AG04449 (cell line): ENCODE measurements at regions not wholly inside any gene's neighbourhood (a gene's known extent, or its start where the extent isn't known, plus 50 kb on each side); places are given as distances from the start of the nearest gene placed in this dataset.
"Not testable (repeated sequence)": the region's sequence is repeated elsewhere in the genome, so short reads cannot be mapped to it uniquely, and the experiment has no call there.

Experiments used
- CTCF ChIA-PET: fragments of 350-600 bp; formaldehyde crosslinking; extraction: SDS; loops from one replicate; lab custom pipeline; 2021; ENCODE audit warnings: antibody characterized with exemption; lab: Yijun Ruan, JAX
- POLR2A ChIA-PET: fragments of 400-600, 350-600 bp; formaldehyde crosslinking; extraction: SDS; loops from one replicate; lab custom pipeline; 2020; ENCODE audit warnings: antibody characterized with exemption, inconsistent platforms; lab: Yijun Ruan, JAX
- DNase-seq: peaks from one replicate; pipeline ENCODE4 v3.0.0-alpha.2; 2010; ENCODE audit warnings: low read depth, low spot score
- H3K4me3 ChIP-seq: 2 replicates; pipeline ENCODE4 v1.5.1; 2011; ENCODE audit warnings: low read depth, mild to moderate bottlenecking, control low read depth, low read length

DNA sequence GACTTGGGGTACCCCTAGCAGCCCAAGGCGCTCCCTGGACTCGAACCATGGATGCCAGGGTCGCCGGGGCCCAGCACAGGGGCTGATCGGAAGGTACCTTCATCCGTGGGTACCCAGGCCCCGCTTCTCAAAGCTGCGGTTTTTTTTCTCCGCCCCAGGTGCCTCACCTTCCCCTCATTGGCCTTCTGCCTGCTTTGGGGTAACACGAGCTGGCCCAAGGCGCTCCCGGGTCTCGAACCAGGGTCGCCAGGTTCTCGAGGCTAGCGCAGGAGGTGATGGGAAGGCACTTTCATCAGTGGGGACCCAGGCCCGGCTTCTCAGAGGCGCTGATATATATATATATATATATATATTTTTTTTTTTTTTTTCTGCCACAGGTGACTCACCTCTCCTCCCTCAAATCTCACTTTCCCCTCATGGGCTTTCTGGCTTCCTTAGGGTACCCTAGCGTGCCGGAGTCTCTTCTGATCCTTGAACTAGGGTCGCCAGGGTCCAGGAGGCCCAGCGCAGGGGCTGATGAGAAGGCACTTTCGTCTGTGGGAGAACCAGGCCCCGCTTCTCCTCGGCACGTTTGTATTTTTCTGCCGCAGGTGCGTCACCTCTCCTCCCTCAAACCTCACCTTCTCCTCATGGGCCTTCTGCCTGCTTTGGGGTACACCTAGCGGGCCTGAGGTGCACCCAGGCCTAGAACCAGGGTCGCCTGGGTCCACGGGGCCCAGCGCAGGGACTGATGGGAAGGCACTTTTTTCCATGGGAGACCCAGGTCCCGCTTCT, 1480.0 kb upstream of the TPTE start:
- POLR2A ChIA-PET, H3K4me3 ChIP-seq, DNase-seq, CTCF ChIA-PET: not testable (repeated sequence)

DNA sequence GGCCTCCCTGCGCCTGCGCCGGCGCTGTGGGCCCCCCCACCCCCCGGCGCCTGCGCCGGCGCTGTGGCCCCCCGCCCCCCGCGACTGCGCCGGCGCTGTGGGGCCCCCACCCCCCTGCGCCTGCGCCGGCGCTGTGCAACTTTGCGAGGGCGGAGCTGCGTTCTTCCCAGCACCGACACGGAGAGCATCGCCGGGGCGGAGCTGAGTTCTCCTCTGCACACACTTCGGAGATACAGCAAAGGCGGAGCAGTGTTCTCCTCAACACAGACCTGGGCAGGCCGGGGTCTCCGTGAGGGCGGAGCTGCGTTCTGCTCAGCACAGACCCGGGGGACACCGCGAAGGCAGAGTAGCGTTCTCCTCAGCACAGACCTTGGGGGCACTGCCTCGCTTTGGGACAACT, 1478.3 kb upstream of the TPTE start:
- CTCF ChIA-PET, H3K4me3 ChIP-seq, DNase-seq, POLR2A ChIA-PET: not testable (repeated sequence)

DNA sequence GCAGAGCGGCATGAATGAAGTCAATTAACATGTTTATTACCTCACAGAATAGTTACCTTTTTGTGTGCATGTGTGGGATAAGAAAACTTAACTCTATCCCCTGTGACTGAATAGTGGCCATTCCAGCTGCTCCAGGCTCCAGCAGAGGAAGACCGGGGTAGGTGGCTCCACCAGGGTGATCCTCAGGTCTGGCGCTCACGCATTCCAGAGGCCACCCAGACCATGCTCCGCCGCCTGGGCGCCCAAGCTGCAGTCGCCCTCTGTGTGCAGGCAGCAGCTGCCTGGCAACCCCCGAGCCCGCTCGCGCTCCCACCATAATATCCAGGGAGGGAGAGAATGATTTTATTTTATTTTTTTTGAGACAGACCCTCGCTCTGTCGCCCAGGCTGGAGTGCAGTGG, 1474.5 kb upstream of the TPTE start:
- H3K4me3 ChIP-seq, CTCF ChIA-PET, POLR2A ChIA-PET, DNase-seq: not testable (repeated sequence)

DNA sequence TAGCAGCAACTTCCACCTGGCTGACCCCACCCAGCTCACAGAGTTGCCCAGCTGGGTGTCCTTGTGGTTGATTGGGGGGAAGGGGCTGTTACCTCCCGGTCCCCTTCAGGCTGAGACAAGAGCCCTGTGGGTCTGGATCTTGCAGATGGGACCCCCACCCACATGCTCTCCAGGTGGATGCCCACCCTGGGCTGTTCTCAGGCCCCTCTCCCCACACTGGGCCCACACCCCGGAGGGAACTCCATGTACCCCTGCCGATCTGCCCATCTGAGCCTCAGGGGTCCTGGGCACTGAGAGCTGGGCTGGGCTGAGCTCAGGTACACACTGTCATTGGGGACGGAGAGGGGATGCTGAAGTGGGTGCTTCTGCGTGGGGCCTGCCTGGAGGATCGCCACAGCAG, 1453.9 kb upstream of the TPTE start:
- POLR2A ChIA-PET, DNase-seq, CTCF ChIA-PET, H3K4me3 ChIP-seq: not testable (repeated sequence)

DNA sequence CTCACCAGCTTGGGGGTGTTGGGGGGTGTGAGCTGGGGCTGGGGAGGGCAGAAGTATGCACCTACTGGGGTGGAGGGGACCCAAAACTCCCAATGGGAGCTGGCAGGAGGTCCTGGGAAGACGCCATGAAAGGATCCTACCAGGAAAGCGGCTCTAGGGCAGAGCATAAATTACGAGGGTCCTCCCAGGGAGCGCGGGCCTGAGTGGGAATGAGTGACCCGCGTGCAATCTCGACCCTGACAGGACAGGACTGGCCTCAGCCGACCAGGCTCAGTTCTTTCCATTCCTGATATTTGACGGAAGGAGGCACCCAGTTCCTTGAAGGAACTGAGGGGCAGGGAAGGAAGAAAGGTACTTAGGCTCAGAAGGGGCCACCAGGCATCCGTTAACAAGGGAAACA, 1452.8 kb upstream of the TPTE start:
- CTCF ChIA-PET, H3K4me3 ChIP-seq, POLR2A ChIA-PET, DNase-seq: not testable (repeated sequence)

DNA sequence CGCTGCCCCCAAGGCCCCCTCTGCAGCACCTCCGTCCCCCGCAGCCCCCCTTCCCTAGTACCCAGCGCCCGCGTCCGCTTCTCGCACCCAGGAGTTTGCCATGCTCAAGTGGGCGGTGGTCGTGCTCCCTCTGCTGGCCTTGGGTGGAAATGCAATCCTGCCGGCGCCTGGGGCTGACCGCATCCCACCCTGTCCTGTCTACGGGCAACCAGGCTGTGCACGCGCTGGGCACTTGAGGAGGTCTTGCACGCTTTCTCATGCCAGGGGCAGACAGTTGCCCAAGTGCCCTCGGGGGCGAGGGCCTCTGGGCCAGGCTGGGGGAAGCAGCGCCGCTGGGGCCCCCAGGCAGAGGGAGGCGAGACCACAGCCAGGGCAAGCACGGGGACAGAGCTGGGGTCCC, 1450.7 kb upstream of the TPTE start:
- POLR2A ChIA-PET, CTCF ChIA-PET, DNase-seq, H3K4me3 ChIP-seq: not testable (repeated sequence)

DNA sequence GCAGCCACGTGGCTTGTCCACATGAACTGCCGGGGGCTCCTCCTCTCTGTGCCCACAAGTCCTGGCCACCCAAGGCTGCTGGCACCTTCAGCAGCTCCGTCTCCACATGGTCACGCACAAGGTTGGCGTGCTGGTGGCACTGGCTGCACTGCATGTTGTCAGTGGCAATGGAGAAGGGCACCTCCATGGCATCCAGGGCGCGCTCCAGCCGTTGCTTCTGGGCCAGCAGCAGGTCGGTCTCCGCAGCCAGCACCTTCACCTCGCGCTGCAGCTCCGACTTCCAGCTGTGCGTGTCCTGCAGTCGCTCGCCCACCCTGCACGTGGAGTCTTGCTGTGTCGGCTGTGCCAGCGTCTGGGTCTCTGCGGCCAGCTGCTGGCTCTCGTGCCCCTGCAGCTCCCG, 1448.4 kb upstream of the TPTE start:
- DNase-seq, CTCF ChIA-PET, POLR2A ChIA-PET, H3K4me3 ChIP-seq: not testable (repeated sequence)

DNA sequence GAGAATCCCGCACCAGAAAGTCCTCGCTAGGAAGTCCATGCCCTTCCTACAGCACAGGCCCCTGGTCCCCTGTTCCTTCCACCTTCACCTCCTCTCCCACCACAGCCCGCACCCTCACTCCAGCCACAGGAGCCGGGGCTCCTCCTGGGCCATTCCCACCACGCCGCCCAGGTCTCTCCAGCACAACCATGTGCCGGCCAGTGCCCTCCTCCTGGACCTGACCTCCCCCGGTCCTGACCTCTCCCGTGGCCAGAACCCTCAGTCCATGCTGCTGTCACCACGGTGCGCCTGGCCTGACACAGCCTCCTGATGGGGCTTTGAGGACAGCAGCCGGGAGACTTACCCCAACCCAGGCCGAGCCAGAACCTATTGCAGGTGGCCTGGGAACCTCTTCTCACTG, 1446.6 kb upstream of the TPTE start:
- POLR2A ChIA-PET, CTCF ChIA-PET, DNase-seq, H3K4me3 ChIP-seq: not testable (repeated sequence)

DNA sequence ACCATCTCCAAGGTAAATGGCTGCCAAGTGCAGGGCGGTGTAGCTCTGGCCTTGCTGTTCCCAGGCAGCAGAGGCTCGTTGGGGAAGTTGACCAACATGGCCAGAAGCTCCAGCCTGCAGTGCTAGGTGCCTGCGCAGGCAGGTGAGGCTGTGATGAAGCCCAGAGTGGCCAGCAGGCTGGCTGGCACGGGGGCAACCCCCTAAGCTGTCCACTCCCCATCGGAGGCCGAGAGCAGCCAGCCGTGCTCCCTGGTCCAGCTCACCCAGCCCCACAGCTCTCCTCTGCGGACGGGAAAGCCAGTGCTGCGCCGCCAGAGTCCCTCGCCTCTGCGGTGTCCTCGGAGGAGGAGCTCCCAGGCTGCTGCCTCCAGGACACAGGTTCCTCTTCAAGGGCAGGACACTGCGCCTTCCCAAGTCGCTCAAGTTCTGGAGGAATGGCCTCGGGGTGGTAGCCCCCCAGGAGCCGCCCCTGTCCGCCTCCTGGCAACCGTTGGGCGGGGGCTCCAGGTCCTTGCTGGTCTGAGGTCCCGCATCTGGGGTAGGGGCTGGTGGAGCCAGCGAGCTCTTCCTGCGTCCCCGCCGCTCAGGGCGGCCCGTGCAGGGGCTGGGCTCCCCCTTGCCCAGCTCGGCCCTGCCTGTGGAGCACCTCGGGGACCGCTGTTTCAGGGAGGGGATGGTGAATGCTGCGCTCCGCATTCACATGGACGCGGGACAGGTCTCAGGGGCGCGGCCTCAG, 1438.1 kb upstream of the TPTE start:
- POLR2A ChIA-PET, DNase-seq, CTCF ChIA-PET, H3K4me3 ChIP-seq: not testable (repeated sequence)

DNA sequence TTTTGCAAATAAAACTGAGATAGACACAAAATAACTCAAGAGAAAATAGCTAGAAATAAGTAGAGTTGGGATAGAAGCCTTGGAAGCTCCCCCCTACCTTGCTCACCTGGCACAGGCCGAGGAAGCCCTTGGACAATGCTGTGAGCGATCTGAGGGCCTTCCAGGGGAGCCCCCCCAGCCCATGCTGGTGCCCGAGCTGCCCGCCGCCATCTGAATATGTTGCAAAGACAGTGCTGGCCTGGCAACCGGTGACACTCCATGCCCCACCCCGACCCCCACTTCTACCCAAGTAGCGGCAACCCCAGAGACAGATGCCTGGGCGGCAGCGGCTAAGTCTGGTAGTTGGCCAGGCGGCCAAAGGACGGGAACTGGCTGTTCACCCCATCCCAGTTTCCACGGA, 1435.1 kb upstream of the TPTE start:
- H3K4me3 ChIP-seq, POLR2A ChIA-PET, DNase-seq, CTCF ChIA-PET: not testable (repeated sequence)

DNA sequence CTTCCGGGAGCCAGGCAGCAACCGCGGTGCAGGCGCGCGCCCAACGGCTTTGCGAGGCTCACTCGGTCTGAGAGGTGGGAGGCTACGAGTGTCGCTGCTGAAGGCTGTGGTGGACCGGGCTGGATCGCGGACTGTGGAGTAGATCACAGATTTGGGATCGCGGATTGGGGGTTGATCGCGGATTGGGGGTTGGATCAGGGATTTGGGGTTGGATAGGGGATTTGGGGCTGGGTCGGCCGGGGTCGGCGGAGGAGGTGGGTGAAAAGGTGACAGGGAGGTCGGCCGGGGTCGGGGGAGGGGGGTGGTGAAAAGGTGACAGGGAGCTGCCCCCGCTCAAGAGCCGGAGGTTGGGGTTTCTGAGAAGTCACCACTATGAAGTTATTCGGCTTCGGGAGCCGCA, 1433.6 kb upstream of the TPTE start:
- CTCF ChIA-PET, result not testable (repeated sequence)

DNA sequence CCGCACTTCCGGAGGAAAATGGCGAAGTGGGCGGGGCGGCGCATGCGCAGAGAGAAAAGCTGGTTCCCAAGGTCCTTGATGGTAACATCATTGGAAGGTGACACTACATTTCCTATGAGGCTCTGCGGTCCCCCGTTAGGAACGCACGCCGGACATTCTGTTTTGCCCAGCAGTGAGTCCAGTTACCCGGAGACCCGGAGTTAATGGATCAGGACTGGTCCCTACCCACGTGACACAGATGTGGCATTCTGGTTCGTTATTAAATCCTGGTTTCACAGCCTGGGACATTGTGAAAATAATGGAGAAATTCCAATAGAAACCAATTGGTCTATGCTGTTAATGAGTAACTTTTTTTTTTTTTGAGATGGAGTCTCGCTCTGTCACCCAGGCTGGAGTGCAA, 1391.6 kb upstream of the TPTE start:
- H3K4me3 ChIP-seq, DNase-seq, POLR2A ChIA-PET, CTCF ChIA-PET: not testable (repeated sequence)

More for the DNA sequence above, 1433.6 kb upstream of the TPTE start:
- POLR2A ChIA-PET, DNase-seq, H3K4me3 ChIP-seq: not testable (repeated sequence)

DNA sequence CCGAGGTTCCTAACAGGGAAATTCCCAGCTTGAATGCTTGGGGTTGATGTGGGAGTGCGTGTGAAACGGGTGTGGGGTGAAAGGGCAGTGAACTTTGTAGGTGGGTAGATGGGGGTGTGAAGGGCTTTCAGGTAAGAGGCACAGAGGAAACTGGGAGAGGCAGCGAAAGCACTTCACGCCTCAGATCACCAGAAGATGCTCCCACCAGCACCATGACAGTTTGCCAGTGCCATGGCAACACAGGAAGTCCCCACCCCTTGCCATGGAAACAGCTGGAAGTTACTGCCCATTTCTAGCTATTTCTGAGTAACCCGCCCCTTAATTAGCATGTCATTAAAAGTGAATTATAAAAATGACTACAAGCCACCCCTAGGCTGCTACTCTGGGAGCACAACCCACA, 1390.6 kb upstream of the TPTE start:
- DNase-seq, H3K4me3 ChIP-seq, CTCF ChIA-PET, POLR2A ChIA-PET: not testable (repeated sequence)
